GM12875 (cell line): ENCODE measurements at regions not wholly inside any gene's neighbourhood (a gene's known extent, or its start where the extent isn't known, plus 50 kb on each side); places are given as distances from the start of the nearest gene placed in this dataset.

Experiments used
- H3K4me3 ChIP-seq: one replicate; pipeline ENCODE4 v1.5.1; 2011; ENCODE audit warnings: low read depth, low read length, control low read depth
- TF ChIP-seq, protein P1 (sequence below): IDR thresholded peaks from 2 replicates; pipeline ENCODE4 v1.5.1; 2011; ENCODE audit warnings: low read depth, mild to moderate bottlenecking, control low read depth, inconsistent platforms, low read length, moderate library complexity, borderline replicate concordance; ENCODE audit not compliant: insufficient read depth

DNA sequence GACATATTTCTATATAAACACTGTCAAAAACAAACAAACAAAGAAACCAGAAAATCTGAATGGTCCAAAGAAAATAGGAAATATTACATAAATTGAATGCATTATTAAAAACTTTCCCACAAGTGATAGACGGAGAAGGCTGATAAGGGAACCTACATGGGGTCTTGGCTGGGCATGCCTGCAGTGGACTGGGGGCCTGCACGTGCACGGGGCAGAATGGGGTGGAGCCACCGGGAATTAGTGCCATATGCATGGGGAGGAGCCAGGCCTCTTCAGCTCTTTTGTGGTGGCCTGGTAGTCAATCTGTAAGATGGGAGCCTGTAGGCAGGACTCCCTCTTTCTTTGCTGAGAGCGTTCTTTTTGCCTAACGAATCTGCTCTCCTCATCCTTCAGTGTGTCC is 1031.7 kb upstream of the FBXO33 start:
- H3K4me3 ChIP-seq = no peak overlapping the region
- TF ChIP-seq, protein P1, sequence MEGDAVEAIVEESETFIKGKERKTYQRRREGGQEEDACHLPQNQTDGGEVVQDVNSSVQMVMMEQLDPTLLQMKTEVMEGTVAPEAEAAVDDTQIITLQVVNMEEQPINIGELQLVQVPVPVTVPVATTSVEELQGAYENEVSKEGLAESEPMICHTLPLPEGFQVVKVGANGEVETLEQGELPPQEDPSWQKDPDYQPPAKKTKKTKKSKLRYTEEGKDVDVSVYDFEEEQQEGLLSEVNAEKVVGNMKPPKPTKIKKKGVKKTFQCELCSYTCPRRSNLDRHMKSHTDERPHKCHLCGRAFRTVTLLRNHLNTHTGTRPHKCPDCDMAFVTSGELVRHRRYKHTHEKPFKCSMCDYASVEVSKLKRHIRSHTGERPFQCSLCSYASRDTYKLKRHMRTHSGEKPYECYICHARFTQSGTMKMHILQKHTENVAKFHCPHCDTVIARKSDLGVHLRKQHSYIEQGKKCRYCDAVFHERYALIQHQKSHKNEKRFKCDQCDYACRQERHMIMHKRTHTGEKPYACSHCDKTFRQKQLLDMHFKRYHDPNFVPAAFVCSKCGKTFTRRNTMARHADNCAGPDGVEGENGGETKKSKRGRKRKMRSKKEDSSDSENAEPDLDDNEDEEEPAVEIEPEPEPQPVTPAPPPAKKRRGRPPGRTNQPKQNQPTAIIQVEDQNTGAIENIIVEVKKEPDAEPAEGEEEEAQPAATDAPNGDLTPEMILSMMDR = no peak

DNA sequence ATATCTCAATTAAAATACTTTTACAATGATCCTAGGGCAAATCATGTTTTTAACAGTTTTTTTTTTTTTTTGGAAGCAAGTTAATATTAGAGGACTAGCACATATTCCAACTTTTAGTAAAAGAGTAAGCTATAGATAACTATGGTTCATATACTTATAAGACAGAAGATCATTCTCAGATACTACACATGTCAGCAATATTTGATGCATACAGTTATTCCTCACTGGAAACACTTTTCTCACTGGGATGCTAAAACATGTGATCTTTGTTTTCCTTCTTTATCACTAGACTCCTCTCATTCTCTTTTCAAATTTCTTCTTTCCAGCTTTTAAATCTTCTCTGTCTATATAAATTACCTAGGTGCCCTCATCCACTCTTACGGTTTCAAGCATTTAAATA is 1020.4 kb upstream of the FBXO33 start:
- TF ChIP-seq, protein P1 = no peak
- H3K4me3 ChIP-seq = no peak overlapping the region

DNA sequence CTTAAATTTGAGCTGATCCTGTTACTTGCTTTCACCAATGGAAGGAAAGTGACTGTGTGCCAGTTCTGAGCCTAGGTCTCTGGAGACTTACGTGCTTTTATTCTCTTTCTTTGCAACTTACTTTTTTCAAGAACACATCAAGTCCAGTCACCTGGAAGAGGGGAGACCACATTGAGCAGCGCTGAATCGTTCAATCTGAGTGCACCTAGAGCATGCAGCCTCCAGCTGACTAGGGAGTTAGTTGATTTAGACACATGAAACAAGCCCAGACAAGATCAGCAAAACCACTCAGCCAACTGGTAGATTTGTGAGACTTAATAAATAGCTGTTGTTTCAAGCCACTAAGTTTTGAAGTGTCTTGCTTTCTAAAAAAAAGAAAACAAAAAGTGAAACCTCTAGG is 1014.8 kb upstream of the FBXO33 start:
- no peak overlapping the region for H3K4me3 ChIP-seq

DNA sequence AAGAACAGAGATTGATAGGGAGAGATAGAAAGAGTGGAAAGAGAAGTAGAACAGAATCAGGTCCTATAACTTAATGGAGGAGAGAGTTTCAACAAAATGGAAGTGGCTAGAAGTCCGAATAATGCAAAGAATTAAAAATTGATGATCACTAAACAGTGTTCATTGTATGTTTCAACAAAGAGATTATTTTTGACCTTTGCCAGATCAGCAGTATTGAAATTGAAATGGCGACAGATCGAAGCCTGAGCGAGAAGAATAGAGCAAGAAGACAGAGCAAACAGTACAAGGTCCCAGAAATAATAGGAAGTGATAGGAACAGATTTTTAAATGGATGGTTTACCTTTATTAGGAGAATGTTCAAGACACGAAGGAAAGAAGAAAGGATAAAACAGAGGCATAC is 1012.8 kb upstream of the FBXO33 start:
- TF ChIP-seq, protein P1 = no peak
- H3K4me3 ChIP-seq = no peak overlapping the region

More for the DNA sequence above, 1014.8 kb upstream of the FBXO33 start:
- TF ChIP-seq, protein P1 = no peak

DNA sequence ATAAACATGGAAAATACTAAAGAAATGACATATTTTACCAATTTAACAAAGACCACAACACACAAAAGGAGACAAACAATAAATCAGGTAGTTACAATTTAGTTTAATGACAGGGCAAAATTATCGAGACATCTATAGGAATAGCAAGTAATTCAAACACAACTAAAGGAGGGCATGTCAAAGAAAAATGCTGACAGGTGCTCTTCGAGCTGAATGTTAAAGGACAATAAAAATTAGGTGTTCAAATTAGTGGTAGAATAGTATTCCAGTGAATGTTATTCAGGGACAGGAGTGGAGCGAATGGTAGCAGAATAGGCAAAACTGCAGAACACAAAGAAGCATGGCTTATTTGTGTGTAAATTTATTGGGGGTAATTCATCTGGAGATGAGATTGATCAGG is 1004.3 kb upstream of the FBXO33 start:
- H3K4me3 ChIP-seq = no peak overlapping the region
- TF ChIP-seq, protein P1 = no peak

DNA sequence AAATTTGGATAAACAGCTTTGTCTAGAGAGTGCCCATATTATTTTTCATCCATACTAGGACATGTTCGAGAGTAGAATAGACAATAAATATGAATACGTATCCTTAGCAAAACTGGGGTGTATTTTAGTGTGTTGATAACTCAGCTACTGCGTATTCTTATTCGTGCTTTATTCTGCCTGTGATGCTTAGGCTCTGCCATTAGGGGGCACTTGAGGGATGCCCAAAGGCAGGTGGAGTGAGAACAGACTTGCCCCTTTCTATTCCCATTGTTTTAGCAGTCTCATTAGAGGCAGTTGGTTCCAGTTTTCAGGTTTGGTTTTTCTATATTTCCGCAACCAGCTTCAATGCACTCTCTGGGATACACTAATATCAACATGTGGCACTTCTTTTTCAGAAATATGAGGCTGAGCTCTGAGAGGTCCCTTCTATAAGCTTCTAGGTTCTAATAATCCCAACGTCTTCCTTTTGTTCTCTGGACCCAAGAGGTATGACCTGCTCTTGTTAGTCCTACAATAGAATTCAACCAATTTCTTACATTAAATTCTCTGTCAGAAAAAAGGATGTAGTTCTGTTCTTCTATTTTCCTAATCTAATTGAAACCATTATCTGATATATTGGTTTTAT is 985.7 kb upstream of the FBXO33 start:
- H3K4me3 ChIP-seq = no peak overlapping the region

DNA sequence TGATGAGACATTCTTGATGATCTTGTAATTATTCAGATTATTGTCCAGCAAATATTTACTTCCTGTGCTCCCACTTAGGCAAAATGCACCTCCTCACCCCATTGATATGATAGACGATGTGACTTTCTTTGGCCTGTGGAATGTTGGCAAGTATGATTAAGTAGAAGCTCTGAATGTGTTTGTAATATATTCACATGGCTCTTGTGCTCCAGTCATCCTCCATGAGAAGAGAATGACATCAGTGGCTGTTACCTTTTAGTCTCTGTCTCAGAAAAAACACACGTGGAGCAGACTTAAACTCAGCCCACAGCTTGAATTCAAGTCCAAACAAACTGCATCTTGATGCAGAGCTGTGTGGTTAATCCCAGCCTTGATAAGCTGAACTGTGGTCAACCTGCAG is 984.3 kb upstream of the FBXO33 start:
- TF ChIP-seq, protein P1 = no peak
- H3K4me3 ChIP-seq = no peak overlapping the region

More for the DNA sequence above, 985.7 kb upstream of the FBXO33 start:
- TF ChIP-seq, protein P1 = peak; percentile 55; the same call in 1 of the 2 replicates
